HCEC 1CT (cell line): ENCODE measurements at regions not wholly inside any gene's neighbourhood (a gene's known extent, or its start where the extent isn't known, plus 50 kb on each side); places are given as distances from the start of the nearest gene placed in this dataset.
"Not testable (repeated sequence)": the region's sequence is repeated elsewhere in the genome, so short reads cannot be mapped to it uniquely, and the experiment has no call there.

ENCODE experiments used
- DNase-seq: peaks from one replicate; pipeline ENCODE4 v3.0.0-alpha.2; 2017

GRCh38 chr5:27996665-27997064 is 958.3 kb upstream of the CDH9 start:
- DNase-seq, result no peak

DNA sequence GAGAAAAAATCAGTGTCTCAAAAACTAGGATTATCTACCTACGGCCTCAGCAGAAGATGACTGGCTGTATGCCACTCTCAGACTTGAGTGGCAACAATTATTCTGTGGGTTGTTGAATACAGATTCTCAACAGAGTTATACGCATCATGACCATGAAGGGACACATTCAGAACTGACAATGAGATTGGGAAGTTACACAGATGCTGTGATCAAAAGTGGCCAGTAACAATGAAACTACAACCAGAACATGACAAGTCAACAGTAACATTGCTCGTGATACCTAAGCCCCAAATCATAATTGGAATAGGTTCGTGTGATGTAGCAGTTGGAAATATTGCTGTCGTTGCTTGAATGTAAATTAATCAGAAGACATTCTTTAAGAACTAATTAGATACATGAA is 957.5 kb upstream of the CDH9 start:
- no peak for DNase-seq

- DNase-seq, result no peak
Measured at GRCh38 chr5:27978322-27978721, 939.9 kb upstream of the CDH9 start.

- DNase-seq, result peak; percentile 51
Measured at GRCh38 chr5:27969157-27969556, 930.8 kb upstream of the CDH9 start.

GRCh38 chr5:27963050-27963783 is 924.8 kb upstream of the CDH9 start:
- no peak for DNase-seq

DNA sequence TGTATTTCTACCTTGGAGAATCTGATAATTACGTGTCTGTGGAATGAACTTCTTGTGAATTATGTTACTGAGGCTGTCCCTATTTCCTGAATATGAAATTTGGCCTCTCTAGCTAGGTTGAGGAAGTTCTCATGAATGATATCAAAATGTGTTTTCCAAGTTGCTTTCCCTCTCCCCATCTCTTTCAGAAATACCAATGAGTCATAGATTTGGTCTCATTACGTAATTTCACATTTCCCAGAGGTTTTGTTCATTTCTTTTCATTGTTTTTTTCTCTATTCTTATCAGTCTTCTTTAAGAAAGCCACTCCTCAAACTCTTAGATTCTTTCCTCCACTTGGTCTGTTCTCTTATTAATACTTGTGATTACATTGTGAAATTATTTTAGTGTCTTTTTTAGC is 923.8 kb upstream of the CDH9 start:
- peak; percentile 65 for DNase-seq

DNA sequence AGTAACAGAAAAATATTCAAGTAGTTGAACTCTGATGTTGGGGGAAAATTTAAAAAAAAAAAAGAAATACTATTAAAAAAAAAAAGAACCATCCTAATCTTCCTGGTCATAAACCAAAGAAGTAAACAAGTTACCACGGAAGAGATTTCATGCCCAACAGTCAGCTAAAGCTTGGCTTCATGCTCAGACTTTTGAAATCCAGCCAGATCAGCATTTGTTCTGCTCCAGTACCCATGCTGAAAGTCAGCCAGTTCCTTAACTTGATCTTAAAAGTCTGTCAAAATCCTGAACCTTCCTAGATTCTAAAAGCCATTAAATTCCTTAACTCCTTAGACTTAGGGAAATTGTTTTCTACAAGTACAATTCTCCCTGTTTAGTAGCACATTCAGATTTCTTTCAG is 908.7 kb upstream of the CDH9 start:
- DNase-seq, result no peak

DNA sequence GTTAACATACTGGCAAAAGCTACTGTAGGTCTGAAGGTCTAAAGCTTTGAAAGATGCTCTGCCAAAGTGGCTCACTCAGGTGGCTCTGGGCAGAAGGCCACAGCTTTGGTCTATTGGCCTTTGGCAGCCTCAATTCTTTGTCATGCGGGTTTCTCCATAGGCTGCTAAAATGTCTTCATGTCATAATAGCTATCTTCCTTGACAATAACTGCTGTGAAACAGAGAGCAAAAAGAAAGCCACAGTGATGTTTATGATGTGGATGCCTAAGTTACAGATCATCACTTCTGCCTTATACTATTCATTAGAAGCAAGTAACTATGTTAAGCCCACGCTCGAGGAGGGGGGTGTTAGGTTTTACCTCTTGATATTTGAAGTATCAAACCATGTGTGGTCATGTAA is 906.1 kb upstream of the CDH9 start:
- peak; percentile 59 for DNase-seq

GRCh38 chr5:27938989-27939388 is 900.6 kb upstream of the CDH9 start:
- no peak for DNase-seq

GRCh38 chr5:27928060-27928459 is 889.7 kb upstream of the CDH9 start:
- no peak for DNase-seq

GRCh38 chr5:27911216-27911615 is 872.8 kb upstream of the CDH9 start:
- DNase-seq, result peak; percentile 32

DNA sequence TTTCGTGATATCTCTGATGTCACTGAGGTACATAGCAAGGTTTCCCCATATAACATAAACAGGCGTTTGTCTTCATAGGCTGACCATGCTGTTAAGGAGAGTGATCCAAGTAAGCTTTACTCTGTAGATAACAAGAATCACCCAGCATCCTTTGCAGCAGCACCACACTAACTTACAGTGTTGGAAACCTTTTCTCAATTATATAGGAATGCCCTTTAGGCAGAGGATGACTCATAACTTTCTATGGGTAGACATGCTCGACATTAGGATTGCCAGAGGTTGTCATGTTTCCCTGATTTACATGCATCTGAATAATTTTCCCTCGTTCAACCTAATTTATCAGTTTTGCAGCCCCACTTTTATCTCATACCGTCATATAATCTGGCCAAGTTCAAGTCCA is 870.0 kb upstream of the CDH9 start:
- no peak for DNase-seq

- peak; percentile 63 for DNase-seq
Measured at GRCh38 chr5:27906931-27907601, 868.7 kb upstream of the CDH9 start.

GRCh38 chr5:27906481-27906880 is 868.1 kb upstream of the CDH9 start:
- DNase-seq, result no peak

DNA sequence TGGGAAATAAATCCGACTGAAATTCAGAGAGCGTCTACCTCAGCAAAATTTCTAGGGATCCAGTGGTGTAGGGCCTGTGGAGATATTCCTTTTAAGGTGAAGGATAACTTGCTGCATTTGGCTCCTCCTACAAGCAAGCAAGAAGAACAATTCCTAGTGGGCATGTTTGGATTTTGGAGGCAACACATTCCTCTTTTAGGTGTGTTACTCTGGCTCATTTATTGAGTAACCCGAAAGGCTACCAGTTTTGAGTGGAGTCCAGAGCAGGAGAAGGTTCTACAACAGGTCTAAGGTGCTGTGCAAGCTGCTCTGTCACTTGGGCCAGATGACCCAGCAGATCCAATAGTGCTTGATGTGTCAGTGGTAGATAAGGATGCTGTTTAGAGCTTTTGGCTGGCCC is 862.4 kb upstream of the CDH9 start:
- no peak for DNase-seq

DNA sequence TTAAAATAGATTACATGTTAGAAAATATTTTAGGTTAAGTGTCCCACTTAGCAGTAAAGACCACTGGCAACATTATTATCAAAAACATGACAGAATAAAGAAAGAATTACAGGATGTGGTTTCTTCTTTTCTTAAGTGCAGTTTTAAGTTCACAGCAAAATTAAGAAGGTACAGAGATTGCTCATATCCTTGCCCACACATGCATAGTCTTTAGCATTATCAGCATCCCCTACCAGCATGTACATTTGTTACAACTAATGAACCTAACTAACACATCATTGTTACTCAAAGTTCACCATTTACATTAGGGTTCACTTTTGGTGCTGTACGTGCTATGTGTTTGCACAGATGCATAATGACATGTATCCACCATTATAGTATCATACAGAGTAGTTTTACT is 837.7 kb upstream of the CDH9 start:
- peak; percentile 68 for DNase-seq

GRCh38 chr5:27875148-27875547 is 836.8 kb upstream of the CDH9 start:
- DNase-seq, result peak; percentile 7

DNA sequence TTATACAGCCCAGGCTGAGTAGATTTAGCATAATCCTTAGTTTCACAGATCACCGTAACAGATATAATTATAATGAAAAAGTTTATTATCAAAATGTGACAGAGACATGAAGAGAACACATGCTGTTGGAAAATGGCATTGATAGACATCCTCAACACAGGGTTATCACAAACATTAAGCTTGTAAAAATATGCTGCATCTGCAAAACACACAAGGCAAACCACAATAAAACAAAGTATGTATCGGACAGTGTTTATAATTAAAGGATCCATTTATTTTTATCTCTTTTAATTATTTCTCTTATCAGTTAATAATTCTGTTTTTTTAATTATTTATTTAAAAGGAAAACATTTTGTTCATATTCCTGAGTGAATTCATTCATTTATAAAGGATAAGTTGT is 829.9 kb upstream of the CDH9 start:
- DNase-seq, result no peak

- DNase-seq, result peak; percentile 23
Measured at GRCh38 chr5:27855491-27855890, 817.1 kb upstream of the CDH9 start.

GRCh38 chr5:27854243-27854852 is 816.0 kb upstream of the CDH9 start:
- DNase-seq, result peak; percentile 55

DNA sequence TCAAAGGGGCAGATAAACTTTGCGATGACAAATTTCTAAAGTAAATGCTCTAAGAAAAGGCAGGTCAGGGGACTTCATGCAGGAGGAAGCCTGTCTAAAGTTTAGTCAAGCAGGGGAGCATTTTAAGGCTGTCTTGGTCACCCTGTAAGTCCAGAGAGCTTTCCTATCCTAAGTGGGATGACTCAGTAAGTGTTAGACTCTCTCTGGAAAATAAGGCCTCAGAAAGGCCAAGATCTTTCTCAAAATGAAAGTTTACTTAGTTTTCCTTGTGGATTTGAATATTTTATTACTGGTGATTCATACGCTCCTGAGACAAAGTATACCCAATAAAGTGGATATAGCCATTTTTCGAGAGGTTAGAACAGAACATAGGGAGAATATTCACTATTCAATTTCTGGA is 806.9 kb upstream of the CDH9 start:
- peak; percentile 62 for DNase-seq

DNA sequence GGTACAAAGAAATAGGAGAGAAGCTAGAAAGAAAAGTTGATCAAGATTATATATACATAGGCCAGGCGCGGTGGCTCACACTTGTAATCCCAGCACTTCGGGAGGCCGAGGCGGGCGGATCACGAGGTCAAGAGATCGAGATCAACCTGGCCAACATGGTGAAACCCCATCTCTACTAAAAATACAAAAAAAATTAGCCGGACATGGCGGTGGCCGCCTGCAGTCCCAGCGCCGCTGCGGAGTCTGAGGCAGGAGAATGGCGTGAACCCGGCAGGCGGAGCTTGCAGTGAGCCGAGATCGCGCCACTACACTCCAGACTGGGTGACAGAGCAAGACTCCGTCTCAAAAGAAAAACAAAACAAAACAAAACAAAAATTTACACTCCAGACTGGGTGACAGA is 798.3 kb upstream of the CDH9 start:
- not testable (repeated sequence) for DNase-seq

DNA sequence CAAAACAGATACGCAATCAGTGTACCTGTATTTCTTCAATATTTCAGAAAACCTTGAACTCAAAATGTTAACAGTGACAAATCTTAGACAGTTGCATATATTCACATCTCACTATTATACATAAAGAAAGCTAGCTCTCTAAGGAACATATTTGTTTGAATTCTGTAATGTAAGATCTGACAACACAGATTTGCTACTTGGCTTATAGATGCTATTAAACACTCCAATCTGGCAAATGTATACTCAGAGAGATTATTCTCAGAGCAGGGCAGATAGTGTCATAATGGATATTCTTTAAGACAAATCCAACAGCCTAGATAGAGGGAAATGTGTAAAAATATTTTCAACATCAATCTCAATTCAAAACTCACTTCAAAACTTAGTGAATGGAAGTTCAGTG is 794.5 kb upstream of the CDH9 start:
- DNase-seq, result no peak

- DNase-seq, result peak; percentile 93
Measured at GRCh38 chr5:27830546-27830945, 792.2 kb upstream of the CDH9 start.
